ENCODE measurements at regions not wholly inside any gene's neighbourhood (a gene's known extent, or its start where the extent isn't known, plus 50 kb on each side); places are given as distances from the start of the nearest gene placed in this dataset.
A peak's percentile ranks its signal among the peaks of the same experiment; 100 is the strongest.

GRCh38 chr13:97855570-97856303 is 97.7 kb upstream of the IPO5 start (continued):
- TF ChIP-seq RCOR1 (IDR thresholded peaks at IDR 0.05; ENCODE audit: insufficient replicate concordance, low read length): no peak

DNA sequence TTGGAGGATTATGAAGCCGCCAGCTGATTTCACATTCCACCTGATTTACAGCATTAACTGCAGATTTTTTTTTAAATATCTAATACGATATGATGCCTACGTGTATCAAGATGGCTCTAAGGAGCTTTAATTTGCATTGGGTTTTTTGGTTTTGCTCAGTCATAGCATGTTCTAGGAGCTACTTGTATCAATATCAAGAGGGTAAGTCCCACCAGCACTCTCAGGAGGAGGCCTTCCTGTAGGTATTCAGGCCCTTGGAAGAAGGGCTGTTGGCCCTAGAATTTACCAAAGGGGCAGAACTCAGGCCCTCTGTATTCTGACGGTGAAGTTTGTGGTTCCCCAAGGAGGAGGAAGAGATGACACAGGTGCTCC is 97.2 kb upstream of the IPO5 start:
- Histone ChIP-seq H2BK120ac (ENCODE audit: low read depth, low read length) (no peak overlapping the region), H3K14ac (replicated peaks; ENCODE audit: low read depth, low read length) (no peak overlapping the region), H3K4me3 (ENCODE audit: insufficient read depth, low read depth, low read length) (no peak overlapping the region), H3K18ac (ENCODE audit: low read depth, low read length) (no peak overlapping the region), H3K9ac (ENCODE audit: low read depth, low read length) (no peak overlapping the region), H2BK5ac (ENCODE audit: low read depth, low read length, poor library complexity, severe bottlenecking) (no peak overlapping the region), H2AK5ac (ENCODE audit: low read depth, low read length) (0 out of 2 replicates have a peak overlapping the region, but pooled peaks have one; percentile 28), H3K79me1 (ENCODE audit: low read depth in 1 of 2, low read length in 2 of 2) (no peaks in the 10 kb centered on the region), H3K4me1 (ENCODE audit: control insufficient read depth, insufficient read depth, low read length) (peaks cover 6% of the 10 kb centered on the region), H3K9me3 (ENCODE audit: control insufficient read depth, insufficient read depth, low read length) (no peaks in the 10 kb centered on the region), H3K27me3 (ENCODE audit: control insufficient read depth, insufficient read depth, low read length) (no peaks in the 10 kb centered on the region), H3K36me3 (ENCODE audit: control insufficient read depth, insufficient read depth, low read length) (no peaks in the 10 kb centered on the region), H3K56ac (ENCODE audit: extremely low read depth, insufficient read depth, low read length) (no peak overlapping the region), H3K4me2 (ENCODE audit: low read depth, low read length) (no peak overlapping the region), H4K91ac (ENCODE audit: insufficient read depth, low read depth, low read length) (no peak overlapping the region), H2AK9ac (replicated peaks; ENCODE audit: low read depth, low read length, poor library complexity) (no peak overlapping the region), H2AFZ (replicated peaks; ENCODE audit: low read length, poor library complexity) (no peak overlapping the region), H2BK20ac (ENCODE audit: low read depth, low read length) (0 out of 2 replicates have a peak overlapping the region, but pooled peaks have one; percentile 20), H3K23ac (ENCODE audit: low read depth, low read length) (no peak overlapping the region), H3K9me1 (ENCODE audit: insufficient read depth, low read length) (no peaks in the 10 kb centered on the region), H4K20me1 (ENCODE audit: insufficient read depth, low read length) (no peaks in the 10 kb centered on the region), H4K5ac (ENCODE audit: low read depth, low read length) (no peak overlapping the region), H2BK15ac (ENCODE audit: low read depth, low read length) (0 out of 3 replicates have a peak overlapping the region, but pooled peaks have one; percentile 18), H3K27ac (ENCODE audit: insufficient read depth, low read length) (no peak overlapping the region), H4K8ac (ENCODE audit: low read depth in 2 of 2, low read length in 2 of 2) (no peak overlapping the region), H3K4ac (ENCODE audit: low read depth, low read length) (no peak overlapping the region)
- BruUV-seq (replicated peaks): no TSS peak
- ChIA-PET POLR2A (ENCODE audit: unreplicated experiment) (no interaction called here), CTCF (interaction anchor here (0.6 to 1.0 kb wide), 7 partner anchors 9 to 554 kb away, joined by 3 to 5 read pairs (median 3); no protein-coding TSS in a partner anchor)
- intact Hi-C loops (cut with micrococcal nuclease): loop anchor here (5.0 to 10.0 kb wide), 7 partner anchors 56 to 989 kb away; partner anchors contain the start of gene FARP1
- ATAC-seq (ENCODE audit: low read depth) (no peak), DNase-seq (no peak)
- WGBS, 2 experiments (ENCODE audit: extremely low coverage in 2 of 2, insufficient read length in 1 of 2): no CpG with 5 or more reads among the region's 4 CpGs
- in situ Hi-C loops (cut with MboI; ENCODE audit: low sequenced_read_pairs): loop anchor here (10.0 to 25.0 kb wide), 4 partner anchors 289 to 981 kb away; partner anchors contain the start of gene FARP1
- dilution Hi-C loops (cut with HindIII; ENCODE audit: low sequenced_read_pairs, unreplicated experiment): no loop called here
- TF ChIP-seq MAFK (IDR thresholded peaks at IDR 0.05; ENCODE audit: low read depth, low read length) (no peak), USF2 (IDR thresholded peaks at IDR 0.05; ENCODE audit: low read depth, low read length) (no peak), MXI1 (IDR thresholded peaks at IDR 0.05; ENCODE audit: borderline replicate concordance, low read depth, low read length) (no peak), FOS (IDR thresholded peaks at IDR 0.05; ENCODE audit: low read depth, low read length) (no peak), NFE2L2 (IDR thresholded peaks at IDR 0.05; ENCODE audit: low read depth, low read length) (no peak)
- TF ChIP-seq, protein P1, sequence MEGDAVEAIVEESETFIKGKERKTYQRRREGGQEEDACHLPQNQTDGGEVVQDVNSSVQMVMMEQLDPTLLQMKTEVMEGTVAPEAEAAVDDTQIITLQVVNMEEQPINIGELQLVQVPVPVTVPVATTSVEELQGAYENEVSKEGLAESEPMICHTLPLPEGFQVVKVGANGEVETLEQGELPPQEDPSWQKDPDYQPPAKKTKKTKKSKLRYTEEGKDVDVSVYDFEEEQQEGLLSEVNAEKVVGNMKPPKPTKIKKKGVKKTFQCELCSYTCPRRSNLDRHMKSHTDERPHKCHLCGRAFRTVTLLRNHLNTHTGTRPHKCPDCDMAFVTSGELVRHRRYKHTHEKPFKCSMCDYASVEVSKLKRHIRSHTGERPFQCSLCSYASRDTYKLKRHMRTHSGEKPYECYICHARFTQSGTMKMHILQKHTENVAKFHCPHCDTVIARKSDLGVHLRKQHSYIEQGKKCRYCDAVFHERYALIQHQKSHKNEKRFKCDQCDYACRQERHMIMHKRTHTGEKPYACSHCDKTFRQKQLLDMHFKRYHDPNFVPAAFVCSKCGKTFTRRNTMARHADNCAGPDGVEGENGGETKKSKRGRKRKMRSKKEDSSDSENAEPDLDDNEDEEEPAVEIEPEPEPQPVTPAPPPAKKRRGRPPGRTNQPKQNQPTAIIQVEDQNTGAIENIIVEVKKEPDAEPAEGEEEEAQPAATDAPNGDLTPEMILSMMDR (conservative IDR thresholded peaks at IDR 0.05; ENCODE audit: low read depth, low read length): no peak
- TF ChIP-seq, protein P2, sequence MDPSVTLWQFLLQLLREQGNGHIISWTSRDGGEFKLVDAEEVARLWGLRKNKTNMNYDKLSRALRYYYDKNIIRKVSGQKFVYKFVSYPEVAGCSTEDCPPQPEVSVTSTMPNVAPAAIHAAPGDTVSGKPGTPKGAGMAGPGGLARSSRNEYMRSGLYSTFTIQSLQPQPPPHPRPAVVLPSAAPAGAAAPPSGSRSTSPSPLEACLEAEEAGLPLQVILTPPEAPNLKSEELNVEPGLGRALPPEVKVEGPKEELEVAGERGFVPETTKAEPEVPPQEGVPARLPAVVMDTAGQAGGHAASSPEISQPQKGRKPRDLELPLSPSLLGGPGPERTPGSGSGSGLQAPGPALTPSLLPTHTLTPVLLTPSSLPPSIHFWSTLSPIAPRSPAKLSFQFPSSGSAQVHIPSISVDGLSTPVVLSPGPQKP (IDR thresholded peaks at IDR 0.05; ENCODE audit: borderline replicate concordance, low read depth, low read length): no peak
